HG03045 (cell line): ENCODE measurements at regions not wholly inside any gene's neighbourhood (a gene's known extent, or its start where the extent isn't known, plus 50 kb on each side); places are given as distances from the start of the nearest gene placed in this dataset.
"Not testable (repeated sequence)": the region's sequence is repeated elsewhere in the genome, so short reads cannot be mapped to it uniquely, and the experiment has no call there.

ENCODE experiments used
- ATAC-seq: cut with Tn5 transposase; IDR thresholded peaks from one replicate; pipeline ENCODE4 v1.9.1; 2021; ENCODE audit warnings: mild to moderate bottlenecking, moderate library complexity; ENCODE audit not compliant: unreplicated experiment

DNA sequence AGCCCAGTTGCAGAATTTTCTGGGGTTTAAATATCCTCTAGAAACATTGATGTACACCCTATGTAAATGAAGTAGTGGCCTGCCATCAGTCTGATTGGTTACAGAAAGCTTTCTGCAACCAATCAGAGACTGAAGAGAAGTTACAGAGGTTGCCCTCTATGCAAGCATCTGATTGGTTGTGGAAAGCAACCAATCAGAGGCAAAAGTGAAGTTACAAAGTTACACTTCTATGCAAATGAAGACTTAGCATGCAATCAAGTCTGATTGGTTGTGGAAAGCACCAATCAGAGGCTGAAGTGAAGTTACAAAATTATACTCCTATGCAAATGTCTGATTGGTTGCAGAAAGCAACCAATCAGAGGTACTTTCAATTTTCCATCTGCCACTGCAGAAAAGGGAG lies 51.9 kb upstream of the USP9X start:
- ATAC-seq = no peak

DNA sequence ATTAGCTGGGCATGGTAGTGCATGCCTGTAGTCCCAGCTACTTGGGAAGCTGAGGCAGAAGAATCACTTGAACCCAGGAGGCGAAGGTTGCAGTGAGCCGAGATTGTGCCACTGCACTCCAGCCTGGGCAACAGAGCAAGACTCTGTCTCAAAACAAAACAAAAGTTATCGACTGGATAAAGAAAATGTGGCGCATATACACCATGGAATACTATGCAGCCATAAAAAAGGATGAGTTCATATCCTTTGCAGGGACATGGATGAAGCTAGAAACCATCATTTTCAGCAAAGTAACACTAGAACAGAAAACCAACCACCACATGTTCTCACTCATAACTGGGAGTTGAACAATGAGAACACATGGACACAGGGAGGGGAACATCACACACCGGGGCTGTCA lies 50.3 kb upstream of the USP9X start:
- not testable (repeated sequence) for ATAC-seq
